PC-3 (cell line): ENCODE measurements at regions not wholly inside any gene's neighbourhood (a gene's known extent, or its start where the extent isn't known, plus 50 kb on each side); places are given as distances from the start of the nearest gene placed in this dataset.

Experiments
- EZH2phosphoT487 ChIP-seq: fragments of 300-600 bp; sonication (generic); IDR thresholded peaks from 2 replicates; pipeline ENCODE4 v1.6.1; 2018; ENCODE audit warnings: mild to moderate bottlenecking, antibody characterized with exemption, low read length, borderline replicate concordance
- TF ChIP-seq, protein P1 (sequence below): fragments of 300-600 bp; sonication (generic); conservative IDR thresholded peaks from 2 replicates; pipeline ENCODE4 v1.5.1; 2017; ENCODE audit warnings: antibody characterized with exemption, low read depth, mild to moderate bottlenecking, low read length

DNA sequence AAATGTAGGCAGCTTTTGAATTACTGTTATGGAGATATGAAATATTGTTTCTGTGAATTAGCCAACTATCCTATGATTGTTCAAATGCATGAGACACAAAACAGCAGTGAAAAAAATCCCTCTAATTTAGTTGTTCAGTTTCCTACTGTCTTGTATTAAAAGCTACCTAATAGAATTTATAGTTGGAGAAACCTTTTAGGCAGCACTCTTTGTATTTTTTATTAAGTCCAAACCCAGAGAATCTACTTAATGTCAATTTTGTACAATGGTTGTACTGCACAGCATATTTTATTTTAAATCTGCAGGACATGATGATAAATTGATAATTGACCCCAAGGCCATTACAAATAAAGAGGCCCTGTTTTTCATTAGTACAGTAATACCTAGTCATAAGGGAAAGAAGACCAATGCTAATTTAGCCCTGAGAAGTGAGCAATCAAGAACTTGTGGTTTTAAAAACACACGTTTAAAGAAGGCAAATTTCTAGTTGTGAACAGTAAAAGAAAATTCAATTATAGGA, 607.5 kb downstream of the ISL1 start:
- TF ChIP-seq, protein P1, sequence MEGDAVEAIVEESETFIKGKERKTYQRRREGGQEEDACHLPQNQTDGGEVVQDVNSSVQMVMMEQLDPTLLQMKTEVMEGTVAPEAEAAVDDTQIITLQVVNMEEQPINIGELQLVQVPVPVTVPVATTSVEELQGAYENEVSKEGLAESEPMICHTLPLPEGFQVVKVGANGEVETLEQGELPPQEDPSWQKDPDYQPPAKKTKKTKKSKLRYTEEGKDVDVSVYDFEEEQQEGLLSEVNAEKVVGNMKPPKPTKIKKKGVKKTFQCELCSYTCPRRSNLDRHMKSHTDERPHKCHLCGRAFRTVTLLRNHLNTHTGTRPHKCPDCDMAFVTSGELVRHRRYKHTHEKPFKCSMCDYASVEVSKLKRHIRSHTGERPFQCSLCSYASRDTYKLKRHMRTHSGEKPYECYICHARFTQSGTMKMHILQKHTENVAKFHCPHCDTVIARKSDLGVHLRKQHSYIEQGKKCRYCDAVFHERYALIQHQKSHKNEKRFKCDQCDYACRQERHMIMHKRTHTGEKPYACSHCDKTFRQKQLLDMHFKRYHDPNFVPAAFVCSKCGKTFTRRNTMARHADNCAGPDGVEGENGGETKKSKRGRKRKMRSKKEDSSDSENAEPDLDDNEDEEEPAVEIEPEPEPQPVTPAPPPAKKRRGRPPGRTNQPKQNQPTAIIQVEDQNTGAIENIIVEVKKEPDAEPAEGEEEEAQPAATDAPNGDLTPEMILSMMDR: no peak
- TF ChIP-seq EZH2phosphoT487: no peak
